Keratinocyte (primary cell): ENCODE measurements at regions not wholly inside any gene's neighbourhood (a gene's known extent, or its start where the extent isn't known, plus 50 kb on each side); places are given as distances from the start of the nearest gene placed in this dataset.
A peak's percentile ranks its signal among the peaks of the same experiment; 100 is the strongest.

Source experiments
- DNase-seq: peaks from one replicate; pipeline ENCODE4 v3.0.0-alpha.2; 2011; ENCODE audit warnings: low read depth, missing footprints, low spot score
- FAIRE-seq: peaks from 2 replicates; lab custom pipeline; 2011; peaks lifted over from hg19 to GRCh38; lab: Jason Lieb, UNC
- H2AFZ ChIP-seq: 2 replicates; pipeline ENCODE4 v1.6.0; 2012; ENCODE audit warnings: low read length, control low read depth, inconsistent platforms; ENCODE audit not compliant: control insufficient read depth
- H3K27ac ChIP-seq: 2 replicates; pipeline ENCODE4 v1.5.1; 2011; ENCODE audit warnings: low read length; ENCODE audit not compliant: control insufficient read depth, insufficient read depth
- H3K27me3 ChIP-seq: 3 replicates; pipeline ENCODE4 v1.6.0; 2011; ENCODE audit warnings: low read length; ENCODE audit not compliant: control insufficient read depth, insufficient read depth; ENCODE audit errors: extremely low read depth
- H3K36me3 ChIP-seq, 2 experiments: 2 replicates in 1 of 2; 3 replicates in 1 of 2; pipeline ENCODE4 v1.5.1; 2011; ENCODE audit warnings: low read length in 2 of 2, mild to moderate bottlenecking in 1 of 2; ENCODE audit not compliant: control insufficient read depth in 2 of 2, insufficient read depth in 2 of 2; ENCODE audit errors: extremely low read depth in 1 of 2
- H3K4me1 ChIP-seq: 3 replicates; pipeline ENCODE4 v1.5.1; 2011; ENCODE audit warnings: low read length; ENCODE audit not compliant: control insufficient read depth, insufficient read depth; ENCODE audit errors: extremely low read depth
- H3K4me2 ChIP-seq: 3 replicates; pipeline ENCODE4 v1.6.0; 2011; ENCODE audit warnings: low read depth, low read length; ENCODE audit not compliant: control insufficient read depth, insufficient read depth; ENCODE audit errors: extremely low read depth
- H3K4me3 ChIP-seq, 3 experiments: fragments of 200-600 bp in 1 of 3; sonication (generic) in 1 of 3; 2 replicates in 2 of 3; 3 replicates in 1 of 3; pipeline ENCODE4 v1.5.1; 2011 to 2016; ENCODE audit warnings: low read length in 3 of 3, mild to moderate bottlenecking in 3 of 3, control low read depth in 2 of 3, inconsistent platforms in 1 of 3, low read depth in 1 of 3, mixed read lengths in 1 of 3, mixed run types in 1 of 3, moderate library complexity in 1 of 3; ENCODE audit not compliant: control insufficient read depth in 2 of 3, insufficient read depth in 2 of 3; ENCODE audit errors: extremely low read depth in 1 of 3
- H3K79me2 ChIP-seq: 2 replicates; pipeline ENCODE4 v1.6.0; 2012; ENCODE audit warnings: low read length; ENCODE audit not compliant: control insufficient read depth, insufficient read depth
- H3K9ac ChIP-seq: 3 replicates; pipeline ENCODE4 v1.6.0; 2011; ENCODE audit warnings: low read length; ENCODE audit not compliant: control insufficient read depth, insufficient read depth; ENCODE audit errors: extremely low read depth
- H3K9me1 ChIP-seq: 3 replicates; pipeline ENCODE4 v1.6.0; 2011; ENCODE audit warnings: low read length; ENCODE audit not compliant: control insufficient read depth, insufficient read depth; ENCODE audit errors: extremely low read depth
- H3K9me3 ChIP-seq: 2 replicates; pipeline ENCODE4 v1.5.1; 2012; ENCODE audit warnings: low read depth, low read length; ENCODE audit not compliant: control insufficient read depth
- H4K20me1 ChIP-seq: 3 replicates; pipeline ENCODE4 v1.6.0; 2011; ENCODE audit warnings: low read length; ENCODE audit not compliant: control insufficient read depth, insufficient read depth; ENCODE audit errors: extremely low read depth
- CTCF ChIP-seq, 3 experiments: IDR thresholded peaks in 1 of 3; conservative IDR thresholded peaks in 1 of 3; optimal IDR thresholded peaks in 1 of 3; 2 replicates in 2 of 3; 3 replicates in 1 of 3; pipeline versions ENCODE3 to v1.5.1; 2011; ENCODE audit warnings: low read length in 3 of 3, mild to moderate bottlenecking in 3 of 3, moderate library complexity in 2 of 3, control low read depth in 1 of 3, inconsistent platforms in 1 of 3; ENCODE audit not compliant: insufficient read depth in 2 of 3; ENCODE audit errors: extremely low read depth in 1 of 3
- EZH2 ChIP-seq: IDR thresholded peaks from one replicate; pipeline ENCODE4 v1.6.1; 2012; ENCODE audit warnings: inconsistent platforms, mild to moderate bottlenecking, low read length, moderate library complexity
- dilution Hi-C: fragments of 300-500 bp; cut with MboI; formaldehyde crosslinking; loops from one replicate; pipeline ENCODE4 v1.7.0; 2020; ENCODE audit warnings: low sequenced_read_pairs; ENCODE audit not compliant: extremely low pct_ligation_motif_present

- Histone ChIP-seq H3K9ac (no peak overlapping the region), H3K79me2 (no peaks in the 10 kb centered on the region), H3K36me3 (no peaks in the 10 kb centered on the region), H4K20me1 (no peaks in the 10 kb centered on the region), H3K9me1 (no peaks in the 10 kb centered on the region), H3K4me3 (no peak overlapping the region), H3K4me1 (peaks cover 11% of the 10 kb centered on the region), H3K9me3 (no peaks in the 10 kb centered on the region), H2AFZ (no peak overlapping the region), H3K4me2 (no peak overlapping the region), H3K27ac (peak overlapping the region; percentile 33), H3K27me3 (no peaks in the 10 kb centered on the region)
- dilution Hi-C loops: no loop called here
- TF ChIP-seq CTCF (optimal IDR thresholded peaks at IDR 0.05 in 1 of 3, IDR thresholded peaks at IDR 0.05 in 1 of 3, conservative IDR thresholded peaks at IDR 0.05 in 1 of 3; ENCODE audit: extremely low read depth in 1 of 3, insufficient read depth in 2 of 3, low read length in 3 of 3) (no peak), EZH2 (no peak)
- DNase-seq: peak; percentile 46
- no peak for FAIRE-seq
These were observed 658.9 kb downstream of the TOX3 start for GRCh38 chr16:51888016-51888415.

GRCh38 chr16:51886456-51886855, 660.5 kb downstream of the TOX3 start:
- H3K27ac ChIP-seq: no peak overlapping the region
- no peaks in the 10 kb centered on the region for H3K36me3 ChIP-seq
- H3K4me1 ChIP-seq: peaks cover 11% of the 10 kb centered on the region
- H3K27me3 ChIP-seq: no peaks in the 10 kb centered on the region
- no peak overlapping the region for H3K9ac ChIP-seq
- H3K4me2 ChIP-seq: no peak overlapping the region
- no peaks in the 10 kb centered on the region for H3K79me2 ChIP-seq
- dilution Hi-C loops: no loop called here
- no peaks in the 10 kb centered on the region for H4K20me1 ChIP-seq
- no peak for DNase-seq
- TF ChIP-seq EZH2 (no peak), CTCF (optimal IDR thresholded peaks at IDR 0.05 in 1 of 3, IDR thresholded peaks at IDR 0.05 in 1 of 3, conservative IDR thresholded peaks at IDR 0.05 in 1 of 3; ENCODE audit: extremely low read depth in 1 of 3, insufficient read depth in 2 of 3, low read length in 3 of 3) (no peak)
- no peaks in the 10 kb centered on the region for H3K9me1 ChIP-seq
- no peak overlapping the region for H3K4me3 ChIP-seq
- FAIRE-seq: no peak
- H3K9me3 ChIP-seq: no peaks in the 10 kb centered on the region
- H2AFZ ChIP-seq: no peak overlapping the region
